ENCODE measurements at regions not wholly inside any gene's neighbourhood (a gene's known extent, or its start where the extent isn't known, plus 50 kb on each side); places are given as distances from the start of the nearest gene placed in this dataset.
A peak's percentile ranks its signal among the peaks of the same experiment; 100 is the strongest.
"Not testable (repeated sequence)": the region's sequence is repeated elsewhere in the genome, so short reads cannot be mapped to it uniquely, and the experiment has no call there.

DNA sequence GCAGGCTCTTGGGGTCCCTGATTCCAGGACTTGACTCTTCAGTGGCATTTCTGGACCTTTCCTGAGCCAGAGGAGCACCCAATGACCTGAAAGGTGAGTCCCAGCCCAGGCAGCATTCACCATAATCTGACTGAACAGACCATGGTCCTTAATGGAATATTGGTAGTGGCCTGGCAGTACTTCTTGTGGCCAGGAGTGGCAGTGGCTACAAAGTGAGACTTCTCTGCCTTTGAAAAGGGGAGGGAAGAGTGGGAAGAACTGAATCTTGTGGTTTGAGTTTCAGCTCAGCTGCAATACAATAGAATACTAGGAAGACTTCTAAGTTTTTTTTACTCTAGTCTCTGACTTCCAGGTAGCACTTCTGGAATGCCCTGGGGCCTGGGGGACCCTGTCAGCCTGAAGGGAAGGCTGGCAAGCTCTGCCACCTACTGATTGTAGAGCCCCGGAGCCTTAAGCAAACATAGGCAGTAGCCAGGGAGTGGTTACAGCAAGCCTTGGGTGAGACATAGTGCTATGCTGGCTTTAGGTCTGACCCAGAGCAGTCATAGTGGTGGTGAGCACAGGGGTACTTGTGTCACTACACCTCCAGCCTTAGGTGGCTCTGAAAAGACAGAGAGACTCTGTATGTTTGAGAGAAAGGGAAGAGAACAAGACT lies 674.2 kb upstream of the MANEA start:
- no peak for DNase-seq

DNA sequence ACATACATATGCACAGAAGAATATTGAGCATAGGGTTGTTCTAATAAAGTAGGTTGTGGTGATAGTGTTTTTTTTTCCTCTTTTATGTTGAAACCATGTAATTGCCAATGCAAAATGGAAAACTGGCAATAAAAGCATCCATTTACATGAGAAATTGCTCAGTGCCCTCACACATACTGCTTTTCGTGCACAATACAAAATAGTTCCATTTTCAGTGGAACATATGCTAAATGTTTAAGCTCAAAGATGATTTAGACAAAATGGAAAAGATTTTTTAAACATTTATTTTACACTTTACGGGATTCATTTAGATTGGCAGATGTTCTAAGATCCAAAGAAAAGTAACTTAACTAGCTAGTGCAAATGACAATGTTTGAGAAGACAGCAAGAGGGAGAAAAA lies 678.1 kb upstream of the MANEA start:
- DNase-seq = no peak

- no peak for DNase-seq
Observed at GRCh38 chr6:94894300-94894699, 683.0 kb upstream of the MANEA start.

GRCh38 chr6:94893327-94893726 lies 684.0 kb upstream of the MANEA start:
- DNase-seq = no peak

GRCh38 chr6:94873819-94874218 lies 703.5 kb upstream of the MANEA start:
- not testable (repeated sequence) for DNase-seq

DNA sequence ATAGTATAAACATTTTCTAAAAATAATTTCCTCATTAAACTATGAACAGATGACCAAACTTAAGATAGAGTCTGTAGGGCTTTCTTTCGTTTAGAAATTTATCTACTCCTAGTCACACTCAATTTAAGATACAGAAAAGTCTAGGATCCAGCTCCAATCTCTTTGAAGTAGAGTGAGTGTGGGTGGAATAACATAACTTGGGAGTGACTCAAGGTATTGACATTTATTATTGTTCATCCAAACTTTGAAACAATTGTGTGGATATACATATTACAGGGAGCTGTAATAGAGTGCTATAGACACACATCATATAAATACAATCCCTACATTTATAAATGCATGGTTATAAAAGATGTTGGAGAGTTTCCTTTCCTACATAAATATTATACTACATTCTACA lies 715.2 kb upstream of the MANEA start:
- DNase-seq = no peak

DNA sequence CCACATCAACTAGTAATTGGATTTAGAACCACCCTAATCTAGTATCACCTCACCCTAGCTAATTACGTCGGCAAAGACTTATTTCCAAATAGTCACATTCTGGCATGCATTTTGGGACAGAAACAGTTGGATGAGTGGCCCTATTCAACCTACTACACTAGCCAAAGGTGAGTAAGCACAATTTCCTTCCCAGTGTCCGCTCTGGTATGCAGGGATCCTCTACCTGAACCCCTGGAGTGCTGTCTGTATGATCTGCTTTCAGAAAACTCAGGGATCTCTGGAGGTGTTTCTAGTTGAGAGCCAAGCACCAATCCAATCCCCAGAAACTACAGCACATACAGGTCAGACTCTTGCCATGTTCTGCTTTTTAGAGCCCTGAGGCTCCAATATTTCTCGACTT lies 717.4 kb upstream of the MANEA start:
- no peak for DNase-seq

DNA sequence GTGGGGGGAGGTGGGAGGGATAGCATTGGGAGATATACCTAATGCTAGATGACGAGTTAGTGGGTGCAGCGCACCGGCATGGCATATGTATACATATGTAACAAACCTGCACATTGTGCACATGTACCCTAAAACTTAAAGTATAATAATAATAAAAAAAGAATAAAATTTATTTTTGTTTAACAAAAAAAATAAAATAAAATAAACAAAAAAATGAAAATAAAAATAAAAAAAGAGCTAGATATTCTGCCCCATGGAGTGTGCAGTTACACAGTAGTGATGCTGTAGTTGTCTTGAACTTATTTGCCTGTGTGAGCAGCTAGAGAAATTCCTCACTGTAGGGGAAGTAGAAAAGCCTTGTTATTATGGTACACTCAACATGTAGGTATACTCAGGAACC lies 720.3 kb upstream of the MANEA start:
- not testable (repeated sequence) for DNase-seq

DNA sequence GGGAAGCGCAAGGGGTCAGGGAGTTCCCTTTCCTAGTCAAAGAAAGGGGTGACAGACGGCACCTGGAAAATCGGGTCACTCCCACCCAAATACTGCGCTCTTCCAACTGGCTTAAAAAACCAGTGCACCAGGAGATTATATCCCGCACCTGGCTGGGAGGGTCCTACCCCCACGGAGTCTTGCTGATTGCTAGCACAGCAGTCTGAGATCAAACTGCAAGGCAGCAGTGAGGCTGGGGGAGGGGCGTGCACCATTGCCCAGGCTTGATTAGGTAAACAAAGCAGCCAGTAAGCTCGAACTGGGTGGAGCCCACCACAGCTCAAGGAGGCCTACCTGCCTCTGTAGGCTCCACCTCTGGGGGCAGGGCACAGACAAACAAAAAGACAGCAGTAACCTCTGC lies 726.0 kb upstream of the MANEA start:
- DNase-seq = not testable (repeated sequence)

- DNase-seq = no peak
Observed at GRCh38 chr6:94845742-94846141, 731.6 kb upstream of the MANEA start.

GRCh38 chr6:94835264-94835663 lies 742.1 kb upstream of the MANEA start:
- no peak for DNase-seq

DNA sequence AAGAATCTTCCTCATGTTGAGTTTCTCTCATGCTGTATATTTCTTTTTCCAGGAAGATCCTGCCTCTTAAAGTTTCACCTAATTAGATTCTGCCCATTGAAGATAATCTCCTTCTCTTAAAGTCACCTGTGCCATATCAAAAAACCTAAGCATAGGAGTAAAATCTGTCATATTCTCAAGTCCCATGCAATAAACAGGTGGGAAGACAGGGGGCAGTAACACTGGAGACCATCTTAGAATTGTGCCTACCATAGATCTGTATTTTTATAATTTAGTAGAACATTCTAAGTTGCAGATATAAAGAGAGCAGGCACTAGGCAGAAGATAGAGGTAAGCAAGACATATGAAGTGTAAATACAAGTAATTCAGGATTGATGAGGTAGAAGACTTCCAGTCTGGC lies 763.5 kb upstream of the MANEA start:
- no peak for DNase-seq

- no peak for DNase-seq
Observed at GRCh38 chr6:94801344-94801743, 776.0 kb upstream of the MANEA start.

DNA sequence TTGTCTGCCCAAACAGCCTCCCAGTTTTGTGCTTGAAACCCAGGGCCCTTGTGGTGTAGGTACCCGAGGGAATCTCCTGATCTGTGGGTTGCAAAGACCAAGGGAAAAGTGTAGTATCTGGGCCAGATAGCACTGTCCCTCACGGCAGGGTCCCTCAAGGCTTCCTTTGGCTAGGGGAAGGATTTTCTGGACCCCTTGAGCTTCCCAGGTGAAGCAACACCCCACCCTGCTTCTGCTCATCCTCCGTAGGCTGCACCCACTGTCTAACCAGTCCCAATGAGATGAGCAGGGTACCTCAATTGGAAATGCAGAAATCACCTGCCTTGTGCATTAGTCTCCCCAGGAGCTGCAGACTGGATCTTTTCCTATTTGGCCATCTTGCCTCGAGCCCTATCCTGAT lies 791.8 kb upstream of the MANEA start:
- no peak for DNase-seq

DNA sequence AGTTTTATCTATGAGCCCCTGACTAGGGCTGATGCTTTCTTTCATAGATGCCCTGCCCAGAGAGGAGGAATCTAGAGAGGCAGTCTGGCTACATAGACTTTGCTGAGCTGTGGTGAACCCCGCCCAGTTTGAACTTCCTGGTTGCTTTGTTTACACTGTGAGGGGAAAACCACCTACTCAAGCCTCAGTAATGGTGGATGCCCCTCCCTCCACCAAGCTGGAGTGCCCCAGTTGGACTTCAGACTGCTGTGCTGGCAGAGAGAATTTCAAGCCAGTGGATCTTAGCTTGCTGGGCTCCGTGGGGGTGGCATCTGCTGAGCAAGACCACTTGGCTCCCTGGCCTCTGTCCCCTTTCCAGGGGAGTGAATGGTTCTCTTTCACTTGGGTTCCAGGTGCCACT lies 792.3 kb upstream of the MANEA start:
- not testable (repeated sequence) for DNase-seq

GRCh38 chr6:94769197-94769596 lies 808.1 kb upstream of the MANEA start:
- DNase-seq = no peak

GRCh38 chr6:94751641-94752329 lies 825.5 kb upstream of the MANEA start:
- DNase-seq = peak; percentile 28

- no peak for DNase-seq
Observed at GRCh38 chr6:94736236-94736635, 841.1 kb upstream of the MANEA start.

DNA sequence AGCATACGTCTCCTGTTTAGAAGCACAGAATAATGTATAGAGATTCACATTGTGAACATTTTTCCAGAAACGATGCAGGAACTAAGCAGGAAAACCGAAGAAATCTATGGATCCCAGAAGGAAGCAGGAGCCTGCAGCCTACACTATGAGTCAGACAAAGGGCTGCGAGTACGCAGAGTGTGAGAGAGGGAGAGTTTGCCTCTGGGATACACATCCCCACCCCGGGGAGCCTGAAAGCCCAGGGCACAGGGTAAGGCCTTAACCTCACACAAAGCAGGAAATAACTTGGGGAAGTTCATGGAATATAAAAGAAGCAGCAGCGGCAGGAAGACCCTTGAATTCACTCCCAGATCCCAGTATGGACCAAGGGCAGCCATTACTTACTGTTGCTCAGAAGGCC lies 842.1 kb upstream of the MANEA start:
- DNase-seq = no peak

DNA sequence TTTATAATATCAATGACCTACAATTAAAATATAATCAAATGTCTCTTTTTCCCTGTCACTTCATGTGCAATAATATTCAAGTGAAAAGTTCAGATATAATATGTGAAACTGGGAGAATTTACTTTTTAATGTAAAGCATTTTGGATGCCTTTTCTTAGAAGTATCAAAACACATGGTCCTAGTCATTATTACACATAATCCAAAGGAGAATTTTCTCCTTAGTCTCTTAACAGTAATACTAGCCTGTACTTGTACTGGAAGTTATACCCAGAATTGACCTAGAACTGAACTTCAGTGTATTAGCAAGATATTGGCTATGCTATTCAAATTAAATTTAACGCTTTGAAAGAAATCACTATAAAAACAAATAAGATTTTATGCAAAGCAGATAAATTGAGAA lies 842.6 kb upstream of the MANEA start:
- no peak for DNase-seq

- DNase-seq = no peak
Observed at GRCh38 chr6:94733066-94733465, 844.3 kb upstream of the MANEA start.

DNA sequence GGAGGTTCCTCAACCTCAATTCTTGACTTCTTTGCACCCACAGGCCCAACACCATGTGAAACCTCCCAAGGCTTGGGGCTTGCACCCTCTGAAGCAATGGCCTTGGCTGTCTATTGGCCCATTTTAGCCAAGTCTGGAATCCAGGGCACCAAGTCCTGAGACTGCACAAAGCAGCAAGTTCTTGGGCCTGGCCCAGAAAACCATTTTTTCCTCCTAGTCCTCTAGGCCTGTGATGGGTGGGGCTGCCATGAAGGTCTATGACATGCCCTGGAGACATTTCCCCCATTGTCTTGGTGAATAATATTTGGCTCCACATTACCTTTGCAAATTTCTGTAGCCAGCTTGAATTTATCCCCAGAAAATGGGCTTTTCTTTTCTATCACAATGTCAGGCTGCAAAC lies 849.6 kb upstream of the MANEA start:
- no peak for DNase-seq

DNA sequence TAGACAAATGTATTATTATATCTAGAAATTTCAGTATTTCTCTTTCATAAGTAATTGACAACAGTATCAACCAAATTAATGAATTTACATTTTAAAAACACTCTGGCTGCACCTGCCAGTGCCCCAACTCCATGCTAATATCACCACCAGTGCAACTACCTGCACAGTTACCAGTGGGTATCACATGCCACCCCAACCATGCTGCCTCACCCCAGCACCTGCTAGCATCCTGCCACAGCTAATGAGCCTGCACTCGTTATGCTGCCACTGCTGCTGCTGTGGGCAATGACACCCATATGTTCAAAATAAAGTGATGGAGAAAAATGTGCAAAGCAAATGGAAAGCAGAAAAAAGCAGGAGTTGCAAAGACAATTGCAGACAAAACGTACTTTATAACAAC lies 855.9 kb upstream of the MANEA start:
- no peak for DNase-seq

DNA sequence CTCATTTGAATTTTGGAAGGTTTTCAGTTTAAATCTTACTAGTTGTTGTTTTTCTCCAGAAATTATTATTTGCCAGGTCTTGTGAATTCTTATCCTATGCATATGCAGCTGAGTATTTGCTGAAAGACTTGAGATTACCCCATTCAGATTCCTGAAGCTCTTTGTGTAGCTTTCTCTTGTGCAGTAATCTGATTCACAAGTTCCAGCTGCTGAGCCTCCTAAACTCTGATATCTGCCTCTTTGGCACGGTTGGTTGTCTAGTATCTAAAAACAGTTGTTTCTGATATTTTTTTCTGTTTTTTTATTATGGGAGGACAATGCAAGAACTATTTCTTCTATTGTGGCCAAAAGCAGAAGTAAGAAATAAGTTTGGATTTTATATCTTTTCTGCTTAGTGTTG lies 863.9 kb upstream of the MANEA start:
- no peak for DNase-seq

DNA sequence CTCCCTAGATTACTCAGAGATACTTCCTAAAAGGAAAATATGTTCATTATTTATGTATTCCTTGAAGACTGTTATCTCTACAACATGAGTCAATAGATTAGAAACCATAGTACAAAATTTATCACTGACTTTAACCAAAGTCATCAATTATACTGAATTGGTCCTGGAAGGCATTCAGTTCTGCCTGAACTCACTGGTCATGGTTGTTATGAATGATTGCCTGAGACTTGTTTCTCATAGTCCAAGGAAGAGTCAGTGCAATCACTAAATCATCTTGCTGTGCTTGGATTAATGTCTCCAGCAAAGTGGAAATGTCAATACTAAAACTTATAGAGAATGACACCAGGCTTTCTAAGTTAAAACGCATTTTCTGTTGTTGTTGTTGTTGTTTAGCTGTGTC lies 878.6 kb upstream of the MANEA start:
- no peak for DNase-seq

All from SIG-M5 (cell line).